Lower leg skin (tissue), 4 donors: ENCODE measurements at regions not wholly inside any gene's neighbourhood (a gene's known extent, or its start where the extent isn't known, plus 50 kb on each side); places are given as distances from the start of the nearest gene placed in this dataset.

Experiments
- DNase-seq, 2 donors: peaks; one replicate each; pipeline ENCODE4 v3.0.0-alpha.2; 2019; ENCODE audit warnings: low spot score in 2 of 2
- H3K4me3 ChIP-seq: fragments of 200-600 bp; sonication (generic); 2 replicates; pipeline ENCODE4 v1.5.1; 2017; ENCODE audit warnings: mild to moderate bottlenecking, low read depth; ENCODE audit not compliant: poor library complexity, severe bottlenecking
- POLR2A ChIP-seq, 2 donors: fragments of 450-650 bp; IDR thresholded peaks; one replicate each; pipeline ENCODE4 v1.6.1; 2016 to 2017; ENCODE audit warnings: antibody characterized with exemption in 2 of 2, mild to moderate bottlenecking in 1 of 2, moderate library complexity in 1 of 2
- WGBS, 2 donors: methylation state at CpG; one replicate each; pipeline ENCODE4 v1.1.5; 2018; 5-methylcytosine and 5-hydroxymethylcytosine counted together
- intact Hi-C: fragments of 100-400 bp; cut with DNase I; formaldehyde crosslinking; loops from one replicate; pipeline ENCODE4 v1.15.0; 2023; ENCODE audit warnings: low total_unique reads
- TF ChIP-seq, protein P1 (sequence below), 3 donors: fragments of 450-650 bp; IDR thresholded peaks; one replicate each; pipeline ENCODE4 v1.5.1; 2016; ENCODE audit warnings: antibody characterized with exemption in 3 of 3, mild to moderate bottlenecking in 3 of 3, moderate library complexity in 2 of 3

DNA sequence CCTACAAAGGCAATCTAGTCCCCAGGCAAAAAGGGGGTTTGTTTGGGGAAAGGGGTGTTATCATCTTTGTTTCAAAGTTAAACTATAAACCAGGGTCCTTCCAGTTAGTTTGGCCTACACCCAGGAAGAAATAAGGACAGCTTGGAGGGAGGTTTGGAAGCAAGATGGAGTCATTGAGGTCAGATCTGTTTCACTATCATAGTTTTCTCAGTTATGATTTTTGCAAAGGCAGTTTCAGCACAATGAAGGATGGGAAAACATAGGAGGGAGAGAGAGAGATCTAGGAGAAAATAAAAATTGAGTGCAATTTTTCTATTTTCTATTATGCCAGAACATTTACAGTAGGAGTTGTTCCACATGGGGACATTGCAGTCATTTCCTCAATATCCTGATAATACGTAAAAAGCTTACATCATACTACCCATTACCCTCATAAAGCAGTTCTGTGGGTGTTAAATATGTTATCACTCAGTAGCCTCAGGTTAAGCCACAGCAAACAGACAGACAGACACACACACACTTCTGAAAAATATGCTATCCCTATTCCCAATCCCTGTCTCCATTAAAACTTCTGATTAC is 401.3 kb upstream of the FAT3 start:
- DNase-seq: no peak
- no peak overlapping the region for H3K4me3 ChIP-seq
- TF ChIP-seq, protein P1, sequence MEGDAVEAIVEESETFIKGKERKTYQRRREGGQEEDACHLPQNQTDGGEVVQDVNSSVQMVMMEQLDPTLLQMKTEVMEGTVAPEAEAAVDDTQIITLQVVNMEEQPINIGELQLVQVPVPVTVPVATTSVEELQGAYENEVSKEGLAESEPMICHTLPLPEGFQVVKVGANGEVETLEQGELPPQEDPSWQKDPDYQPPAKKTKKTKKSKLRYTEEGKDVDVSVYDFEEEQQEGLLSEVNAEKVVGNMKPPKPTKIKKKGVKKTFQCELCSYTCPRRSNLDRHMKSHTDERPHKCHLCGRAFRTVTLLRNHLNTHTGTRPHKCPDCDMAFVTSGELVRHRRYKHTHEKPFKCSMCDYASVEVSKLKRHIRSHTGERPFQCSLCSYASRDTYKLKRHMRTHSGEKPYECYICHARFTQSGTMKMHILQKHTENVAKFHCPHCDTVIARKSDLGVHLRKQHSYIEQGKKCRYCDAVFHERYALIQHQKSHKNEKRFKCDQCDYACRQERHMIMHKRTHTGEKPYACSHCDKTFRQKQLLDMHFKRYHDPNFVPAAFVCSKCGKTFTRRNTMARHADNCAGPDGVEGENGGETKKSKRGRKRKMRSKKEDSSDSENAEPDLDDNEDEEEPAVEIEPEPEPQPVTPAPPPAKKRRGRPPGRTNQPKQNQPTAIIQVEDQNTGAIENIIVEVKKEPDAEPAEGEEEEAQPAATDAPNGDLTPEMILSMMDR (IDR thresholded peaks at IDR 0.05): no peak
- no peak for TF ChIP-seq POLR2A (IDR thresholded peaks at IDR 0.05)
- intact Hi-C loops: no loop called here
- WGBS, 2 donors: 56 to 71% methylated on average over 1 of the region's 1 CpG

DNA sequence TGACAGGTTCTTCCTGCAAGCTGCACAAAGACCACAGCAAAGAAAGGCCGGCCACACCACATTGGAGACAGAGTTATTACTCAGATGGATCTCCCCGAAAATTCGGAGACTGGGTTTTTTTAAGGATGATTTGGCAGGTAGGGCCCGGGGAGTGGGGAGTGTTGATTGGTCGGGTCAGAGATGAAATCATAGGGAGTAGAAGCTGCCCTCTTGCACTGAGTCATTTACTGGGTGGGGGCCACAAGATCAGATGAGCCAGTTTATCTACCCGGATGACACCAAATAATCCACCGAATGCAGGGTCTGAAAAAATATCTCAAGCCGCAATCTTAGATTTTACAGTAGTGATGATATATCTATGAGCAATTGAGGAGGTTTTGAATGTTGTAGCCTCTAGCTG is 401.8 kb upstream of the FAT3 start:
- TF ChIP-seq, protein P1 (IDR thresholded peaks at IDR 0.05): no peak
- TF ChIP-seq POLR2A (IDR thresholded peaks at IDR 0.05): no peak
- H3K4me3 ChIP-seq: no peak overlapping the region
- intact Hi-C loops: no loop called here
- 86 to 90% methylated on average over 8 of the region's 8 CpGs for WGBS, 2 donors
- no peak for DNase-seq

DNA sequence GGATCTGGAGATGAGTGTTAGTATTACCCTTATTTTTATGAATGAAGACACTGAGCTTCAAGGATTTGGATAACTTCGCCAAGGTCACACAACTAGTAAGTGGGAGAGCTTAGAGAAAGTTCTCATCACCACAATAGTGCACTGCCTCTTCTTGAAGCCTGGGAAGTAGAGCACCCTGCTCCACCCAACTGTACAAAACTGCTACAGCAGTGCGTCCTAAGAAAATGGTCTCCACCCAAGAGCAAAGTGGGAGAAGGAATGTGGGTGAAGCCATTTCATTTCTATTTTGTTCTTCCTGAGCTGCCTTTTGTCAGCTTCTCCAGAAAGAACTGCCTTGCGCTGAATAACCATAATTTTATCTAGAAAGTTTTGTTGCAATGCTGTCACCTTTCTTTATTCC is 403.9 kb upstream of the FAT3 start:
- H3K4me3 ChIP-seq: no peak overlapping the region
- TF ChIP-seq, protein P1 (IDR thresholded peaks at IDR 0.05): no peak
- TF ChIP-seq POLR2A (IDR thresholded peaks at IDR 0.05): no peak
- intact Hi-C loops: no loop called here
- 84 to 88% methylated on average over 3 of the region's 3 CpGs for WGBS, 2 donors
- DNase-seq: no peak

DNA sequence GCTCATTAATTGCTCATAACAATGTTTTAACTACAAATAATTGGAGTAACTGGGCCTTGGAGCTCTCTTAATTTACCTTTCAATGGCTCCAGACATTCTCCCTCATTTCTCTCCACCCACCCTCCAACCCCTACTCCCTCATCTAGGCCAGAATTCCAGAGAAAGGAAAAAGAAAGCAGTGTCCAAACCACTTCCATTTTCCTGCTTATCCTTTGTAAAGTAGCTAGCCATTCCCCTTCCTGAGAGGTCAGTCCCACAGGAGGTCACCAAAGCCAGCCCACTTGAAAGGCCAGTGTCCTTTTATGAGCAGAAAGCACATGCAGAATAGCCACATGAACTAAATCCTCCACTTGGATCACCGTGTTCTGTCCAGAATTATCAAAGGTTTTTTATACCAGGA is 404.8 kb upstream of the FAT3 start:
- intact Hi-C loops: no loop called here
- TF ChIP-seq POLR2A (IDR thresholded peaks at IDR 0.05): no peak
- TF ChIP-seq, protein P1 (IDR thresholded peaks at IDR 0.05): no peak
- WGBS, 2 donors: 79 to 86% methylated on average over 1 of the region's 1 CpG
- H3K4me3 ChIP-seq: no peak overlapping the region
- DNase-seq: no peak

DNA sequence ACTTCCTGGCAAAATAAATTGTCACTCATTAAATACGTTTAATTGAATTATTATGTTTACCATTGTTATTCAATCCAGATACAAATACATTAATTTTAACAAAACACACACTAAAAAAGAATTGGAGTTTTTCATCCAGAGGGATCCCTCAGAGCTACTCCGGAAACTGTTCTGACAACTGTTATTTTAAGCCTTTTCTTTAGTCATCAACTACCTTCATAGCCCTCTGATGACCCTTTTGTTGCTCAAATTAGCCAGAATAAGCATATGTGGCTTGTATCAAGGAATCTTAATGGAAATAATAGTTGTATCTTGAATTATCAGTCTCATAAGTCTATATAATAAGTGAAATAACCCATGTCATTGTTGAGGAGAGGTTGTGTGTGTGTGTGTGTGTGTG is 405.4 kb upstream of the FAT3 start:
- H3K4me3 ChIP-seq: no peak overlapping the region
- intact Hi-C loops: no loop called here
- 77 to 80% methylated on average over 2 of the region's 2 CpGs for WGBS, 2 donors
- DNase-seq: no peak
- TF ChIP-seq POLR2A (IDR thresholded peaks at IDR 0.05): no peak
- TF ChIP-seq, protein P1 (IDR thresholded peaks at IDR 0.05): no peak

DNA sequence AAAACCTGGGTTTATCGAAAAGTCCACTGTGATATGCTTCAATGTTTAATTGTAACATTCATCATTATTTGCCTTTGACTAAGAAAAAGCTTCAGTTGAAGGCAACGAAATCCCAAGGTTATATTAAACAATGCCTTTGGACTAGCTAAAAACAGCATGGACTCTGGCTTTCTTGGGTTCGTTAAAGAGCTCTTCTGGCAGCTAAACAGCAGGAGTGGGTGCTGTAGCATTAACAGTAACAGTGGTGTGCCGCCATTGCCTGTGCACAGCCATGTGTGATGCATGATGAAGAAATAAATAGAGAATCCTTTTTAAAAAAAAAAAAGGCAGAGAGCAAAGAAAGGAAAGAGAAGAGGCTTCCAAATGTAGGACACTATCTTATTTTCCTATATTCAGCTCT is 406.6 kb upstream of the FAT3 start:
- WGBS, 2 donors: 81 to 83% methylated on average over 4 of the region's 4 CpGs
- no peak for TF ChIP-seq POLR2A (IDR thresholded peaks at IDR 0.05)
- intact Hi-C loops: no loop called here
- DNase-seq: no peak
- no peak overlapping the region for H3K4me3 ChIP-seq
